ENCODE measurements at regions not wholly inside any gene's neighbourhood (a gene's known extent, or its start where the extent isn't known, plus 50 kb on each side); places are given as distances from the start of the nearest gene placed in this dataset.

- Histone ChIP-seq H3K27me3 (ENCODE audit: insufficient read depth, poor library complexity, severe bottlenecking) (no peaks in the 10 kb centered on the region), H3K4me3 (replicated peaks; ENCODE audit: insufficient read depth, low read length) (no peak overlapping the region), H3K27ac (replicated peaks) (no peak overlapping the region)
- no peak for DNase-seq (ENCODE audit: low read depth in 1 of 2, low spot score in 1 of 2)
- TF ChIP-seq REST (IDR thresholded peaks at IDR 0.05; ENCODE audit: insufficient replicate concordance, low read depth) = no peak
- no peak for TF ChIP-seq POLR2AphosphoS5 (IDR thresholded peaks at IDR 0.05; ENCODE audit: low read depth)
- TF ChIP-seq SPI1 (IDR thresholded peaks at IDR 0.05; ENCODE audit: borderline replicate concordance, low read depth) = no peak
- TF ChIP-seq GABPA (IDR thresholded peaks at IDR 0.05; ENCODE audit: low read depth) = no peak
- TF ChIP-seq, protein P1, sequence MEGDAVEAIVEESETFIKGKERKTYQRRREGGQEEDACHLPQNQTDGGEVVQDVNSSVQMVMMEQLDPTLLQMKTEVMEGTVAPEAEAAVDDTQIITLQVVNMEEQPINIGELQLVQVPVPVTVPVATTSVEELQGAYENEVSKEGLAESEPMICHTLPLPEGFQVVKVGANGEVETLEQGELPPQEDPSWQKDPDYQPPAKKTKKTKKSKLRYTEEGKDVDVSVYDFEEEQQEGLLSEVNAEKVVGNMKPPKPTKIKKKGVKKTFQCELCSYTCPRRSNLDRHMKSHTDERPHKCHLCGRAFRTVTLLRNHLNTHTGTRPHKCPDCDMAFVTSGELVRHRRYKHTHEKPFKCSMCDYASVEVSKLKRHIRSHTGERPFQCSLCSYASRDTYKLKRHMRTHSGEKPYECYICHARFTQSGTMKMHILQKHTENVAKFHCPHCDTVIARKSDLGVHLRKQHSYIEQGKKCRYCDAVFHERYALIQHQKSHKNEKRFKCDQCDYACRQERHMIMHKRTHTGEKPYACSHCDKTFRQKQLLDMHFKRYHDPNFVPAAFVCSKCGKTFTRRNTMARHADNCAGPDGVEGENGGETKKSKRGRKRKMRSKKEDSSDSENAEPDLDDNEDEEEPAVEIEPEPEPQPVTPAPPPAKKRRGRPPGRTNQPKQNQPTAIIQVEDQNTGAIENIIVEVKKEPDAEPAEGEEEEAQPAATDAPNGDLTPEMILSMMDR (IDR thresholded peaks at IDR 0.05; ENCODE audit: insufficient read depth, low read length) = no peak
Observed at GRCh38 chr4:29037501-29037900, 1682.7 kb upstream of the PCDH7 start.

GRCh38 chr4:29043411-29043810, 1676.8 kb upstream of the PCDH7 start:
- no peak for DNase-seq (ENCODE audit: low read depth in 1 of 2, low spot score in 1 of 2)
- no peak for TF ChIP-seq REST (IDR thresholded peaks at IDR 0.05; ENCODE audit: insufficient replicate concordance, low read depth)
- TF ChIP-seq, protein P1 (IDR thresholded peaks at IDR 0.05; ENCODE audit: insufficient read depth, low read length) = no peak
- no peak for TF ChIP-seq POLR2AphosphoS5 (IDR thresholded peaks at IDR 0.05; ENCODE audit: low read depth)
- no peak overlapping the region for H3K27ac ChIP-seq (replicated peaks)
- no peak overlapping the region for H3K4me3 ChIP-seq (replicated peaks; ENCODE audit: insufficient read depth, low read length)
- no peaks in the 10 kb centered on the region for H3K27me3 ChIP-seq (ENCODE audit: insufficient read depth, poor library complexity, severe bottlenecking)

GRCh38 chr4:29046186-29046585, 1674.0 kb upstream of the PCDH7 start:
- Histone ChIP-seq H3K27ac (replicated peaks) (no peak overlapping the region), H3K27me3 (ENCODE audit: insufficient read depth, poor library complexity, severe bottlenecking) (no peaks in the 10 kb centered on the region), H3K4me3 (replicated peaks; ENCODE audit: insufficient read depth, low read length) (no peak overlapping the region)
- DNase-seq (ENCODE audit: low read depth in 1 of 2, low spot score in 1 of 2) = no peak
- TF ChIP-seq SPI1 (IDR thresholded peaks at IDR 0.05; ENCODE audit: borderline replicate concordance, low read depth) (no peak), POLR2AphosphoS5 (IDR thresholded peaks at IDR 0.05; ENCODE audit: low read depth) (no peak), GABPA (IDR thresholded peaks at IDR 0.05; ENCODE audit: low read depth) (no peak), REST (IDR thresholded peaks at IDR 0.05; ENCODE audit: insufficient replicate concordance, low read depth) (no peak)
- TF ChIP-seq, protein P1 (IDR thresholded peaks at IDR 0.05; ENCODE audit: insufficient read depth, low read length) = no peak

Data from HL-60 (cell line).